ENCODE measurements at regions not wholly inside any gene's neighbourhood (a gene's known extent, or its start where the extent isn't known, plus 50 kb on each side); places are given as distances from the start of the nearest gene placed in this dataset.
A peak's percentile ranks its signal among the peaks of the same experiment; 100 is the strongest.
"Not testable (repeated sequence)": the region's sequence is repeated elsewhere in the genome, so short reads cannot be mapped to it uniquely, and the experiment has no call there.

GRCh38 chr6:158920311-158920905, 79.6 kb downstream of the RSPH3 start:
- DNase-seq (ENCODE audit: low spot score) = no peak

GRCh38 chr6:158919865-158920264, 80.1 kb downstream of the RSPH3 start:
- DNase-seq (ENCODE audit: low spot score) = no peak

GRCh38 chr6:158916617-158917016, 83.4 kb downstream of the RSPH3 start:
- DNase-seq (ENCODE audit: low spot score) = no peak

GRCh38 chr6:158914923-158915322, 85.1 kb downstream of the RSPH3 start:
- DNase-seq (ENCODE audit: low spot score) = no peak

- no peak for DNase-seq (ENCODE audit: low spot score)
Measured at GRCh38 chr6:158913580-158913979, 86.4 kb downstream of the RSPH3 start.

- DNase-seq (ENCODE audit: low spot score) = no peak
Measured at GRCh38 chr6:158912655-158913054, 87.3 kb downstream of the RSPH3 start.

- DNase-seq (ENCODE audit: low spot score) = no peak
Measured at GRCh38 chr6:158911746-158912480, 88.1 kb downstream of the RSPH3 start.

- DNase-seq (ENCODE audit: low spot score) = no peak
Measured at GRCh38 chr6:158910484-158911440, 89.2 kb downstream of the RSPH3 start.

GRCh38 chr6:158909938-158910337, 90.1 kb downstream of the RSPH3 start:
- no peak for DNase-seq (ENCODE audit: low spot score)

- no peak for DNase-seq (ENCODE audit: low spot score)
Measured at GRCh38 chr6:158908606-158909005, 89.4 kb upstream of the EZR start.

GRCh38 chr6:158907931-158908330, 88.8 kb upstream of the EZR start:
- no peak for DNase-seq (ENCODE audit: low spot score)

GRCh38 chr6:158906926-158907325, 87.8 kb upstream of the EZR start:
- DNase-seq (ENCODE audit: low spot score) = no peak

GRCh38 chr6:158905277-158905676, 86.1 kb upstream of the EZR start:
- DNase-seq (ENCODE audit: low spot score) = no peak

GRCh38 chr6:158903801-158904200, 84.6 kb upstream of the EZR start:
- DNase-seq (ENCODE audit: low spot score) = no peak

- no peak for DNase-seq (ENCODE audit: low spot score)
Measured at GRCh38 chr6:158900663-158901312, 81.6 kb upstream of the EZR start.

GRCh38 chr6:158897236-158897635, 78.1 kb upstream of the EZR start:
- DNase-seq (ENCODE audit: low spot score) = no peak

- no peak for DNase-seq (ENCODE audit: low spot score)
Measured at GRCh38 chr6:158895661-158896060, 76.5 kb upstream of the EZR start.

- peak; percentile 76 for DNase-seq (ENCODE audit: low spot score)
Measured at GRCh38 chr6:158894193-158894592, 75.0 kb upstream of the EZR start.

- DNase-seq (ENCODE audit: low spot score) = no peak
Measured at GRCh38 chr6:158892266-158892665, 73.1 kb upstream of the EZR start.

- DNase-seq (ENCODE audit: low spot score) = not testable (repeated sequence)
Measured at GRCh38 chr6:158891560-158891959, 72.4 kb upstream of the EZR start.

- not testable (repeated sequence) for DNase-seq (ENCODE audit: low spot score)
Measured at GRCh38 chr6:158888171-158888570, 69.0 kb upstream of the EZR start.

- not testable (repeated sequence) for DNase-seq (ENCODE audit: low spot score)
Measured at GRCh38 chr6:158886346-158886977, 67.3 kb upstream of the EZR start.

Data from AG08395 (cell line).